OCI-LY7 (cell line): ENCODE measurements at regions not wholly inside any gene's neighbourhood (a gene's known extent, or its start where the extent isn't known, plus 50 kb on each side); places are given as distances from the start of the nearest gene placed in this dataset.
"Not testable (repeated sequence)": the region's sequence is repeated elsewhere in the genome, so short reads cannot be mapped to it uniquely, and the experiment has no call there.

Experiments used
- BruUV-seq: library from RNA; stranded (reverse); fragments of 400-500 nt; replicated peaks from 2 replicates; lab custom pipeline; 2021; lab: Mats Ljungman, UMichigan
- CTCF ChIA-PET: fragments of 300-600 bp; sonication (Branson Sonifier 250); formaldehyde crosslinking; loops from one replicate; lab custom pipeline; 2022; ENCODE audit warnings: antibody characterized with exemption; ENCODE audit not compliant: unreplicated experiment; lab: Charles Lee
- POLR2A ChIA-PET: fragments of 300-600 bp; sonication (Branson Sonifier 250); formaldehyde crosslinking; loops from one replicate; lab custom pipeline; 2022; ENCODE audit warnings: antibody characterized with exemption; lab: Charles Lee
- DNase-seq: peaks from one replicate; pipeline ENCODE4 v3.0.0-alpha.2; 2015; ENCODE audit warnings: low spot score
- H2AFZ ChIP-seq: fragments of 200-600 bp; sonication (generic), shearing (Covaris generic); 2 replicates; pipeline ENCODE4 v1.6.1; 2014; ENCODE audit warnings: mild to moderate bottlenecking, antibody characterized with exemption, low read length, moderate library complexity
- H3K27ac ChIP-seq: fragments of 200-600 bp; sonication (generic); 2 replicates; pipeline ENCODE4 v1.5.1; 2014; ENCODE audit warnings: mixed run types, low read depth, mild to moderate bottlenecking, moderate library complexity, low read length, inconsistent platforms; ENCODE audit not compliant: poor library complexity, severe bottlenecking
- H3K36me3 ChIP-seq: fragments of 200-600 bp; sonication (generic); 2 replicates; pipeline ENCODE4 v1.6.1; 2014; ENCODE audit warnings: mild to moderate bottlenecking, antibody characterized with exemption, low read length, moderate library complexity, mixed read lengths; ENCODE audit not compliant: insufficient read depth
- H3K4me1 ChIP-seq: fragments of 200-600 bp; sonication (generic); 2 replicates; pipeline ENCODE4 v1.5.1; 2014; ENCODE audit warnings: mild to moderate bottlenecking, low read length; ENCODE audit not compliant: insufficient read depth, poor library complexity, severe bottlenecking
- H3K4me2 ChIP-seq: fragments of 200-600 bp; sonication (generic); 2 replicates; pipeline ENCODE4 v1.6.1; 2014; ENCODE audit warnings: mild to moderate bottlenecking, low read length
- H3K4me3 ChIP-seq: fragments of 200-600 bp; sonication (generic); 2 replicates; pipeline ENCODE4 v1.5.1; 2014; ENCODE audit warnings: mild to moderate bottlenecking, low read depth, low read length; ENCODE audit not compliant: poor library complexity, severe bottlenecking
- H3K79me2 ChIP-seq: fragments of 200-600 bp; sonication (generic); 2 replicates; pipeline ENCODE4 v1.6.1; 2016; ENCODE audit warnings: low read depth, mild to moderate bottlenecking, low read length, moderate library complexity, mixed read lengths; ENCODE audit not compliant: insufficient read depth
- H3K9me2 ChIP-seq: fragments of 200-600 bp; sonication (generic); 2 replicates; pipeline ENCODE4 v1.6.1; 2016; ENCODE audit warnings: mild to moderate bottlenecking, low read length, mixed read lengths; ENCODE audit not compliant: insufficient read depth
- H3K9me3 ChIP-seq: fragments of 200-600 bp; sonication (generic); 2 replicates; pipeline ENCODE4 v1.6.1; 2014; ENCODE audit warnings: mild to moderate bottlenecking, mixed run types, low read length, mixed read lengths
- H4K20me1 ChIP-seq: fragments of 200-600 bp; sonication (generic); 2 replicates; pipeline ENCODE4 v1.6.1; 2014; ENCODE audit warnings: mild to moderate bottlenecking, antibody characterized with exemption, low read length, moderate library complexity, mixed read lengths; ENCODE audit not compliant: insufficient read depth
- CTCF ChIP-seq: fragments of 200-600 bp; sonication (generic); conservative IDR thresholded peaks from 2 replicates; pipeline ENCODE4 v1.5.1; 2014; ENCODE audit warnings: mild to moderate bottlenecking, antibody characterized with exemption, low read length, moderate library complexity, mixed read lengths
- EZH2phosphoT487 ChIP-seq: fragments of 200-600 bp; sonication (generic); IDR thresholded peaks from 2 replicates; pipeline ENCODE4 v1.6.1; 2018; ENCODE audit warnings: low read depth, borderline replicate concordance, mild to moderate bottlenecking, mixed run types, antibody characterized with exemption, low read length, moderate library complexity, mixed read lengths
- intact Hi-C: fragments of 100-400 bp; cut with micrococcal nuclease; formaldehyde crosslinking; loops from one replicate; pipeline ENCODE4 v1.10.0; 2022; ENCODE audit not compliant: unreplicated experiment

- CTCF ChIA-PET, result no interaction called here
- H4K20me1 ChIP-seq, result no peaks in the 10 kb centered on the region
- H3K9me2 ChIP-seq, result no peaks in the 10 kb centered on the region
- H3K27ac ChIP-seq, result no peak overlapping the region
- H3K4me3 ChIP-seq, result no peak overlapping the region
- POLR2A ChIA-PET, result no interaction called here
- intact Hi-C loops, result no loop called here
- no peaks in the 10 kb centered on the region for H3K4me1 ChIP-seq
- DNase-seq, result no peak
- H2AFZ ChIP-seq, result no peak overlapping the region
- no peak overlapping the region for H3K4me2 ChIP-seq
- no TSS peak for BruUV-seq
- no peaks in the 10 kb centered on the region for H3K36me3 ChIP-seq
- no peaks in the 10 kb centered on the region for H3K9me3 ChIP-seq
- no peaks in the 10 kb centered on the region for H3K79me2 ChIP-seq
- TF ChIP-seq EZH2phosphoT487 (no peak), CTCF (no peak)
Observed at GRCh38 chr18:22591222-22591621, 173.5 kb upstream of the CTAGE1 start.

GRCh38 chr18:22594155-22594690, 176.5 kb upstream of the CTAGE1 start:
- Histone ChIP-seq H3K9me2 (no peaks in the 10 kb centered on the region), H3K27ac (no peak overlapping the region), H2AFZ (no peak overlapping the region), H3K4me3 (no peak overlapping the region), H3K79me2 (no peaks in the 10 kb centered on the region), H4K20me1 (no peaks in the 10 kb centered on the region), H3K9me3 (no peaks in the 10 kb centered on the region), H3K4me2 (no peak overlapping the region), H3K4me1 (no peaks in the 10 kb centered on the region), H3K36me3 (no peaks in the 10 kb centered on the region)
- POLR2A ChIA-PET, result no interaction called here
- TF ChIP-seq EZH2phosphoT487 (no peak), CTCF (no peak)
- CTCF ChIA-PET, result no interaction called here
- no peak for DNase-seq
- intact Hi-C loops, result no loop called here
- BruUV-seq, result no TSS peak

GRCh38 chr18:22601481-22601880, 183.8 kb upstream of the CTAGE1 start:
- DNase-seq, result no peak
- H3K36me3 ChIP-seq, result no peaks in the 10 kb centered on the region
- CTCF ChIA-PET, result no interaction called here
- H3K9me2 ChIP-seq, result no peaks in the 10 kb centered on the region
- no peak overlapping the region for H2AFZ ChIP-seq
- intact Hi-C loops, result no loop called here
- TF ChIP-seq EZH2phosphoT487, result no peak
- no peak for TF ChIP-seq CTCF
- no peak overlapping the region for H3K4me2 ChIP-seq
- no peaks in the 10 kb centered on the region for H3K79me2 ChIP-seq
- no peak overlapping the region for H3K27ac ChIP-seq
- no peaks in the 10 kb centered on the region for H4K20me1 ChIP-seq
- H3K9me3 ChIP-seq, result no peaks in the 10 kb centered on the region
- H3K4me3 ChIP-seq, result no peak overlapping the region
- no TSS peak for BruUV-seq
- H3K4me1 ChIP-seq, result no peaks in the 10 kb centered on the region
- POLR2A ChIA-PET, result no interaction called here

- BruUV-seq, H3K4me3 ChIP-seq, H3K4me2 ChIP-seq, CTCF ChIA-PET, H3K9me2 ChIP-seq, H3K4me1 ChIP-seq, H3K9me3 ChIP-seq, POLR2A ChIA-PET, H3K27ac ChIP-seq, H3K36me3 ChIP-seq, H4K20me1 ChIP-seq, DNase-seq, H2AFZ ChIP-seq, intact Hi-C loops, H3K79me2 ChIP-seq: not testable (repeated sequence)
Observed at GRCh38 chr18:22602456-22602855, 184.7 kb upstream of the CTAGE1 start.
